ENCODE measurements at regions not wholly inside any gene's neighbourhood (a gene's known extent, or its start where the extent isn't known, plus 50 kb on each side); places are given as distances from the start of the nearest gene placed in this dataset.
"Not testable (repeated sequence)": the region's sequence is repeated elsewhere in the genome, so short reads cannot be mapped to it uniquely, and the experiment has no call there.

DNA sequence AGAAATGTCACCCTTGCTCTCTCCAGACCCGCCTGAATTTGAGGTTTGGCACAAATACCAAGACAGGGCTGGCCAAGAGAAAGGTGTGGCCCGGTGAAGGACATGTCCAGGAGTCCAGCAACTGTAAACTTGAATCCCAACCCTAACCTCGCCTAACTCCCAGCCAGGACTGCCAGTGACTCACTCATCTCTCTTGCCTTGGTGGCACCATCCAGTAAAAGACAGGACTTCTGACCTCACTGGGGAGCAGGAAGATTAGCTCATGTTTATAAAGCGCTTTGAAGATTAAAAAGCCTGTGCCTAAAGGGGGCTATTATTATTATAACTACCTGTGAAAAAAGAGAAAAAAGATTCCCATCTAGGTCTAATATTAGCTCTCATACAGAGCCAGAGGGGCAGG lies 335.3 kb downstream of the SOX9 start:
- DNase-seq = peak; percentile 22

DNA sequence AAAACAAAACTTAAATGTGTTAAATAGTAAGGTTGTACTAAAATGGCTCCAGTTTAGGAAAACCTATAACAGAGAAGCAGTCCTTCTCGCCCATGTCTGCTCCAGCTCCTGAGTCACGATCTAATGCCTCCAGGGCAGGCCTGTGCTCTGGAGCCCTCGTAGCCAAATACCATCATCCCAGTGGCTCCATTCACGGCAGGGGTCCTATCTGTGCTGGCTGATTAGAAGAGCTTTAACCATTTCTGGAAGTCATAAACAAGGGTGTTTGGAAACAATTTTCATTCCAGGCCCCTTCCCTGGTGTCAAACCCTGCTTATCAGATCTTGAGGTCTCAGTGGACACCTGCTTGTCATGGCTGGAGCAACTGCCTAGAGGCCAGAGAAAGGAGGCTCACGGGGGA lies 336.9 kb downstream of the SOX9 start:
- peak; percentile 33 for DNase-seq

DNA sequence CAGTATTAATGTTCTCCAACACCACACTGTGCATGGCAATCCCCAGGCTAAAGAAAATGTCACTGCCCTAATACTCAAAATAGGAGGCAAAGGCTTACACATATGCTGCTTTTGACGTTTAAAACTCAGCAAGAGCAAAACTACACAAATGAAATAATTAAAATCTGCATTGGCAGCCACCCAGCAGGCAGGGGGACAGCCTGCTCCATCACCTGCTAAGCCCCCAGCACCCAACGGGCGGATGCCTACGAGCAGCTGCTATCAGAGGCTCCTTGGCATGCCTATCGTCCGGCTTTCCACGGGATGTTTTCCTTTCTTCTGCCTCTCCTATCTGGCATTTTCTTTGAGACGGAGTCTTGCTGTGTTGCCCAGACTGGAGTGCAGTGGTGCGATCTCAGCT lies 337.5 kb downstream of the SOX9 start:
- DNase-seq = no peak

DNA sequence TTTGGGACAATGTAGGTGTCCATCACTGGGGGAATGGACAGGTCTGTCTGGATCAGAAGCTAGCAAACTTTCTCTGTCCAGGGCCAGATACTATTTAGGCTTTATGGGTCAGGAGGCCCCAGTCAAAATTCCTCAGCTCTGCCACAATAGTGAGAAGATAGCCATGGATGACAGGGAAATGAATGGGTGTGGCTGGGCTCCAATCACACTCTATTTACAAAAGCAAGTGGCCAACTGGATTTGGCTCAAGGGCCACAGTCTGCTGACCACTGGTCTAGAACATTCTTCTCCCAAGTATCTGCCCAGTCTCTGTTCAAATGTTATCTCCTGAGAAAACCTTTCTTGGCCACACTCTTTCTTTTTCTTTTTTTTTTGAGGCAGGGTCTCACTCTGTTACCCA lies 339.9 kb downstream of the SOX9 start:
- no peak for DNase-seq

DNA sequence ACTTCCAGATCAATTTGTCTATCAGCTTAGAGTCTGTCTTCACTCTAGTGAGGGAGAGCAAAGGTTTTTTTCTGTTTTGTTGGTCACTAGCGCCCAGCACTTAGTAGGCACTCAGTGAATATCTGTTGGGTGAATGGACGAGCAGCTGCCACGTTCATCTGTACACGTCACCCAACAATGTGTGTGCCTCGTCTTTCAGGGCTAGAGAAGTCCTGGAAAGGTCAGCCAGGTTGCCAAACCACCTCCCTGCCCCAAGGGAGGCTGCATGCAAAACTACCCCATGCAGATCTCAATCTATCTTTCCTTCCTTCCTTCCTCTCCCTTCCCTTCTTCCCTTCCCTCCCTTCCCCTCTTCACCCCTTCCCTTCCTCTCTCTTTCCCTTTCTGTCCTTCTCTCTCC lies 340.9 kb downstream of the SOX9 start:
- no peak for DNase-seq

DNA sequence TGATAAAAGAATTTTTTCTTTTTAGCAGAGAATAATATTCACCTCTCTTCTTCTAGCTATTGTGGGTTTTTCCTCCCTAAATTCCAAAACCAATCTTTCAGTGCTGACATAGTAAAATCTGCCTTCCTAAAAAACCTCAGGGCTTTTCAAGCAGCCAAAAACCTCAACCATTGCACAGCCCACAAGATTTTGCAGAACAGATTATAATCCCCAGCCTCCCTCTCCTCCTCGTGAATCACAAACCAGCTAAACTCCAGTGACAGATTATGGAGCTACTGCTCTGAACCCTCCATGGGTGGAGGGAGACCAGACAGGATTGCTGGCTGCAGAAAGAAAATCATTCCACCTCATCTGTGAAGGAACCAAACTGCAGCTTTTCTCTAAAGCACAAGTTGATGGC lies 341.6 kb downstream of the SOX9 start:
- peak; percentile 15 for DNase-seq

DNA sequence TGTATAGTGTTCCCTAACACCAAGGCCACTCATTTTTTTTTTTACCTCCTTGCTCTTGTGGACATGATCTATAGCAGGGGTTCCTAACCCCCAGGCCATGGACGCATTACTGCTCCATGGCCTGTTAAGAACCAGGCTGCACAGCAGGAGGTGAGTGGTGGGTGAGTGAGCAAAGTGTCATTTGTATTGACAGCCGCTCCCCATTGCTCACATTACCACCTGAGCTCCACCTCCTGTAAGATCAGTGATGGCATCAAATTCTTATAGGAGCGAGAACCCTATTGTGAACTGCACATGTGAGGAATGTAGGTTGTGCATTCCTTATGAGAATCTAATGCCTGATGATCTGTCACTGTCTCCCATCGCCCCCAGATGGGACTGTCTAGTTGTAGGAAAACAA lies 342.0 kb downstream of the SOX9 start:
- DNase-seq = no peak

DNA sequence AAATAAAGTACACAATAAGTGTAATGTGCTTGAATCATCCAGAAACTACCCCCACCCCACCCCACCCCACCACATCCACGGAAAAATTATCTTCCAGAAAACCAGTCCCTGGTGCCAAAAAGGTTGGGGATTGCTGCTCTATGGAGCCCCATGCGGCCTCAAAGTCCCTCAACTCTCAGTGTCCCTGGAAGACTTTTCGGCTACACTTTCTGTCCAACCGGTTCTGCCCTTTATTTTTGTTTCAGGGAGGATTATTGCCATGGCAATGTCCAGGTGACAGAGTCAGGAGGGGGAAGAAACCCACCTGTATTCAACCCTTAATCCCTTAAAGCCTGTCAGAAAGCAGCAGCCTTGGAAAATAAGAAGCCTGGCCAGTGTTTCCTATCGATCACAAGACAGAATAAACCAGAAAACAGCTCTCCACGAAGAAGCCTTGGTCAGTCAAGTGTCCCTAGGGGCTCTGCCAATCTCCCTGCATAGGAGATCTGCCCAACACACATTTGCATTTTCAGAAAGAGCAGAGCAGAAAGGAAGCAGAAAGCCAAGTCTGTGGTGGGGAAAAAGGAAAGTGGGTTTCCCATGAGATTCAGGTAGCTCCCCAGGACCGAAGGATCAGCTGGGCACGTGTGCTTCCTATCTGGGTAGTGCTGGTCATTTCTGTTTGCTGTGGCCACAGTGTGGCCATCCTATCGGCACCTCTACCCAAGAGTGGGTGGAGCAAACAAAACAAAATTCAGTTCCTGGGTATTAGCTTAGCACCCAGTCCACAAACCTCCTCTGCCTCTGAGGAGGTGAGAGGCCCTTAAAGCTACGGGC lies 342.7 kb downstream of the SOX9 start:
- DNase-seq = no peak

DNA sequence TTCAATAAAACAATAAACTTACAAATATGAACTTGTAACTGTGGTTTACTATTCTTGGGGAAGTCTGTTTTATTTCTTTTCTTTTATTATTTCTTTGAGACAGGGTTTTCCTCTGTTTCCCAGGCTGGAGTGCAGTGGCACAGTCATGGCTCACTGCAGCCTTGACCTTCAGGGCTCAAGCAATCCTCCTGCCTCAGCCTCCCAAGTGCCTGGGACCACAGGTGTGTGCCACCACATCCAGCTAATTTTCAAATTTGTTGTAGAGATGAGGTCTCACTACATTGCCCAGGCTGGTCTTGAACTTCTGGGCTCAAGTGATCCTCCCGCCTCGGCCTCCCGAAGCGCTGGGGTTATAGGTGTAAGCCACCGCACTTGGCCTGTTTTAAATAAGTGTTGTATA lies 343.4 kb downstream of the SOX9 start:
- DNase-seq = not testable (repeated sequence)

DNA sequence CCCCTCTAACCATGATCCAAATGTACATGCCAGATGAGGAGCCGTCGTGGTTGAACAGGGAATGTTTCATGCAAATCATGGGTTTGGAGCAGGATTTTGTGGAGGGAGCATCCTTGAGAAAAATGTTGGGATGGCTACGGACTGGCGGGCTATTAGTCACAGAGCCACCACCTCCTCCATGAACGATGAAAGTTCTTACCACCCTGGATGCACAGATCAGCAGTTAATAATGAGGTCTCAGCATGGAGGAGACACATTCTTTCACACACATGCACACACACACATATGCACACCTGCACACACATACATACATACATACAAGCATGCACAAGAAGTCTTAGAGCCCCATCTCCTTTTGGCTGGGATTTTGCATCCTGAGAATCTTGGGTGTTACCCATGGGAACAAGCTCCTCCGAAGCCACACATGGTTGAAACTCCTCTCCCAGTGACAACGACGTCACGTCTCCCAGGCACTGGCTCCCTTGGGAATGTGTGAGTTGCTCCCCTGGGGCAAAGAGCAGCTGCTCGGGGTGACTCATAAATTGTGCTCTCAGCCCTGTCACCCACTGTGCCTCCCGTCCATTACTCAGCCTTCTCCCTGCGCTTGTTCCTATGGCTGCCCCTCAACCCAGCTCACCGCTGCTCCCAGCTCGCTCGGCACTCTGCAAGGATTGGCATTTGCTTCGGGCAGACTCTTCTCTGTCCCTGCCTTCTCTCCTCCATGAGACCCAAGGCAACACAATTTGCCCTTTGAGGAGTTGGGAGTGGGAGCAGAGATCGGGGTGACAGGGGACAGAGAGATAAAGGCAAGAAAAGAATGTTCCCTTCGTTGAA lies 344.6 kb downstream of the SOX9 start:
- DNase-seq = peak; percentile 70

DNA sequence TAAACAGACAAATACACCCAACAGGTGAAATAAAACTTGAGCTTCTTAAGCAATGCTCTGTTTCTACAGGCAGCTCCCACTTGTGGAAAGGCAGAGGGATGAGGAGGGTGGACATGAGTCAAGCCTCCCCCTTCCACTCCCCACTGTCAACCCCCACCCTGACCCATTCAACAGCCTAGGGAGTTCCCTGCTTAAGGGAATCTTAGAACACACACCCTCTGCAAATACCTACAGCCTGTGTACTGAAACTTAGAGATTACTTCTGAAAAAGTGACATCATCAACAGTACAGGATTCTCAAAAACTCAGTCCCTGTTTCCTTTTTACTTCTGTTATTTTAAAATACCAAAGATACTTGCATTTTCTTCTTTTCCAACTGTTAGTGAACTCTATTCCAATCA lies 345.4 kb downstream of the SOX9 start:
- peak; percentile 44 for DNase-seq

DNA sequence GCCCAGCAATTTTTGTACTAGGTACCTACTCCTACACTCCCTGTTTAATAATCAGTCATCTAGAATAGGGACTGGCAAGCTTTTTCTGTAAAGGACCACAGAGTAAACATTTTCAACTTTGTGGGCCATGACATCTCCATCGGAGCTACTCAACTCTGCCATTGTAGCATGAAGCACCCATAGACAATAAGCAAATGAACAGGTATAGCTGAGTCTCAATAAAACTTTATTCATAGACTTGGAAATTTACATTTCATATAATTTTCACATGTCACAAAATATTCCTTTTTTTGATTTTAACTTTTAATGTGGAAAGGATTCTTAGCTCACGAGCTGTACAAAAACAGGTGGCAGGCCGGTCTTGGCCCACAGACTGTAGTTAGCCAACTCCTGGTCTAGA lies 345.8 kb downstream of the SOX9 start:
- DNase-seq = no peak

DNA sequence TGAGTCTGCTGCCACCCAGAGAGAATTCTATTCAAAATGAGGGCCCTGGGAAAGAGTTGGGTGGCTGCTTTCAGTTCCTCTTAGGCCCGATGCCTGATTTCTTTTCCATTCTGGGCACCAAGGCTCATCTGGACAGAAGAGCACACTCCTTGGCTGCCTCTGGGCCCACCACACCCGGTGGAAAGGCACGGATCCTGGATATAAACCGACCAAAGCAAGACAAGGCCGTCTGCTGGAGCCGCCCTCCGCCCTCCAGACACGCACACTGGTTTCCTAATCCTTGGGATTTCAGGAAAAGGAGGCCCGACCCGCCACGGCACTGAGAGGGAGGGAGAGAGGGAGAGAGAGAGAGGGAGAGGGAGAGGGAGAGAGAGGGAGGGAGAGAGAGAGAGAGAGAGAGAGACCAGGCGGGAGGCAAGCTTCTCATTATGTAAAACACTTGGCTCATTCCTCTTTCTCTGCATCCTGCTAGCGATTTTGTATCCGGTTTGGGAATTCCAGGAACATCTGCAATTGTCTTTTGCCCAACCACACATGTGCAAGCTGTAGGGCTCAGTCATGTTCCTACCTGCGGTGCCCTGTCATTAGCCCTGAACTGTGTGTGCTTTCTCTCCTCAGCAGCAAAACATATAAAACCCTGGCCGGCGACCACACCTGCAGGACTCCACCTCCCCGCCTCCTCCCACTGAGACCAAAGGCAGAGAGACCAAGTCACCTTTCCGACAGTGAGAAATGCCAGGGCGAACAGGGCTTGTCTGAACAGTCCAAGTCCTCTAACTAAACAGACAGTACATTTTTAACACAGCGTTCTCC lies 347.2 kb downstream of the SOX9 start:
- peak; percentile 67 for DNase-seq

DNA sequence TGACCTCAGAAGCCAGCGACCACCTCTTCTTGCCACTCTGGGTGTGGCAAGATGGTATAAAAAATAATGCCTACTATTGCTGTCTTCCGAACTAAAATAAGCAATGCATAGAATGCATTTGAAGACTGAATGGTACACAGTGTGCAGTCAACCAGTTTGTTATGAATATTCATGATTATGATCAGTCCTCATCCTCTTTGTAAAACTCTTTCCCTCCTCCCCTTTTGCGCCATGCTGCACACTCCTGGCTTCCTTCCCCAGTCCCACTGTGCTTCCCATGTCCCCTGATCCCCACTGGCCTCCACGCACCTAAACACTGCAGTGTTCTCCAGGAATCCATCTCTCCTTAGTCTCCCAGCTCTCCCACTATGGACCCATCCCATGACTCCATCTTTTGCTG lies 348.0 kb downstream of the SOX9 start:
- DNase-seq = no peak

DNA sequence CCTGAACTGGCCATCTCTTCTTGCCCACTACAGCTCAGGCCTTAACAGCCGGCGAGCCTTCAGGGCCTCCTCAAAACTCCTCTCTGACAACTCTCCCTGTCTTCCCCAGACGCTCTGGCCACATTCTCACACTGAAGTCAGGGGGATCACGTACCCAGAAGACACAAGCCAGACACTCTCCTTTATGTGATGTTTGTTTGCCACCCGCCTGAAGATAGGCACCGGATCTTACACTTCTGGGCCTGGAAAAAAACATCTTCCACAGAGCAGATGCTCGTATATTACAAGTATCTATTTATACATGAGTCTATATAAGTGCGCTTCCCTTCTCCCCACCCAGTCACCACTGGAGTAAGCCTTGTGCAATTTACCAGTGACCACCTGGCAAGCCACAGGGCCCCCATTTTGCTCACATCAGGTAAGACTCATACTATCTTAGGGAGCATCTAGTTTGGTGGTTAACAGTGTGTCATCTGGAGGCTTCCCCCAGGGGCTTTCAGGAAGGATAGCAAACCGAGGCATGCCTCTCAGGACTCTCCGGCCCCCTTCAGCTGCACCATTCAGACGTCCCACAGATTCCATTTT lies 349.4 kb downstream of the SOX9 start:
- DNase-seq = no peak

DNA sequence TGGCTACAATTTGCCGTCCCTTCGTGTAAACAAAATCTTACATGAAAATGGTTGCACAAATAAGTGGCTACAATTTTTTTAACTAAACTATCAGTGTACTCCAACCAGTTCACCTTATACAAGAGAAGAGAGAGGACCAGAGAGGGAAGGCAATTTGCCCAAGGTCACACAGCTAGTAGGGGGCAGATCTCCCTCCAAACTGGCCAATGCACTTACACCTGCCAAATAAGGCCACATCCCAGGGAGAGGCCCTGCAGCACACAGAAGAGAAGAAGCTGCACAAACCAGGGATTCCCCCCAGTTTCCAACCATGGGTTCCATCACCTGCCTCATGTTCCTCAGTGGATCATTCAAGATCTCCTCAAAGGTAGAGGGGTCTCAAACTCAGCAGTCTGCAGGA lies 349.9 kb downstream of the SOX9 start:
- no peak for DNase-seq

DNA sequence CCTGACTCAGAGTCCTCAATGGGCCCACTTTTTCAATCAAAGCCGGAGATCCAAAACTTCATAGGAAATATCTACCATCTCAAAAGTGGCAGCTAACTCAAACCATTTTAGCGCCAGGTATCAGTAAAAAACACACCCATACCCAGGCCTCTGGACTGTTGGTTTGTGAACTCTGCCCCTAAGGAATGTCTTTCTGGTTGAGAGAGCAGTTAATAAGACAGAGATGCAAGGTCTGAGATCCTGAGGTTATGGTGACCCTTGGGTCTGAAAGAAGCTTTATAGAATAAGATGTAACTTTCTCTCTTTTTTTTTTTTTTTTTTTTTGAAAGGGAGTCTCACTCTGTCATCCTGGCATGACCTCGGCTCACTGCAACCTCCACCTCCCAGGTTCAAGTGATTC lies 350.5 kb downstream of the SOX9 start:
- DNase-seq = no peak

DNA sequence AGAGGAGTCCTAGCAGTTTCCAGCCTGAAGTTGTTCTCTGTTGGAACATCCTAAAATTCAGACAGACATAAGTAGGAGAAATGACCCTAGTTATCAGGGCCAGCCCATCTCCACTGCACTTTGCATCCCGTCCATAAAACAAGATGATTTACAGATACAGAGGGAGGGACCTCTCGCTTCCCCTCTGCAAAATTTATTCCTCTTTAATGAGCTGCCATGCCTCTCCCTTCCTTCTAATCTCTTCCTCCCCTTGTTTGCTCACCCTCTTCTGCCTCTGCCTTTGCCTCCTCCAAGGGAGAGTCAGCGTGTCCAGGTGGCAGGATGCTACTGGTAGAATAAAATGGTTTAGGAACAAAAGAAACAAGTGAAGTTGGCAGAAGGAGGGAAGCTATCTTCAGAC lies 351.3 kb downstream of the SOX9 start:
- DNase-seq = no peak

DNA sequence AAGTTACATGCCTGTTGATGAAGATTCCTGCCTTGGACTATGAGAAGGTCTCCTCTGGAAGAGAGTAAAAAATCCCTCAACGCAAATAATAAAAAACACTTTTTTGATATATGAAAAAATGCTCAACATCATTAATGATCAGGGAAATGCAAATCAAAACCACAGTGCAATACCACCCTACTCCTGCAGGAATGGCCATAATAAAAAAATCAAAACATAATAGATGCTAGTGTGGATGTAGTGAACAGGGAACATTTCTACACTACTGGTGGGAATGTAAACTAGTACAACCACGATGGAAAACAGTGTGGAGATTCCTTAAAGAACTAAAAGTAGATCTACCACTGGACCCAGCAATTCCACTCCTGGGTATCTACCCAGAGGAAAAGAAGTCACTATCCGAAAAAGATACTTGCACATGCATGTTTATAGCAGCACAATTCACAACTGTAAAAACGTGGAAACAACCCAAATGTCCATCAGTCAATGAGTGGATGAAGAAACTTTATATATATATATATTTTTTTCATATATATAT lies 352.1 kb downstream of the SOX9 start:
- DNase-seq = not testable (repeated sequence)

DNA sequence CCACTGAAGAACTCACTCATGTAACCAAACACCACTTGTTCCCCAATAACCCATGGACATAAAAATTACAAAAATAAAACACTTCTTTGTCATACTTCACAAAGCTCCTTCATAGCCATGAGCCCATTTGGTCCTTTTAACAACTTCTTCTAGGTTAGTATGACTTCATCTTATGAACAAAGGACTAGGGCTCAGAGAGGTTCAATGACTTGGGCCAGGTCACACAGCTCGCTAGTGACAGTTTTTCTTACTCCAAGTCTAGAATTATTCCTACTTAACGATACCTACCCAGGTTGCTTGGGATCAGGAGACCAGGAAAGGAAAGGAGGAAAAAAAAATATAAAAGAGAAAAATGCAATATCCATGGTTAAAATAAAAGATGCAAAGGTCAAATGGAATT lies 353.4 kb downstream of the SOX9 start:
- no peak for DNase-seq

DNA sequence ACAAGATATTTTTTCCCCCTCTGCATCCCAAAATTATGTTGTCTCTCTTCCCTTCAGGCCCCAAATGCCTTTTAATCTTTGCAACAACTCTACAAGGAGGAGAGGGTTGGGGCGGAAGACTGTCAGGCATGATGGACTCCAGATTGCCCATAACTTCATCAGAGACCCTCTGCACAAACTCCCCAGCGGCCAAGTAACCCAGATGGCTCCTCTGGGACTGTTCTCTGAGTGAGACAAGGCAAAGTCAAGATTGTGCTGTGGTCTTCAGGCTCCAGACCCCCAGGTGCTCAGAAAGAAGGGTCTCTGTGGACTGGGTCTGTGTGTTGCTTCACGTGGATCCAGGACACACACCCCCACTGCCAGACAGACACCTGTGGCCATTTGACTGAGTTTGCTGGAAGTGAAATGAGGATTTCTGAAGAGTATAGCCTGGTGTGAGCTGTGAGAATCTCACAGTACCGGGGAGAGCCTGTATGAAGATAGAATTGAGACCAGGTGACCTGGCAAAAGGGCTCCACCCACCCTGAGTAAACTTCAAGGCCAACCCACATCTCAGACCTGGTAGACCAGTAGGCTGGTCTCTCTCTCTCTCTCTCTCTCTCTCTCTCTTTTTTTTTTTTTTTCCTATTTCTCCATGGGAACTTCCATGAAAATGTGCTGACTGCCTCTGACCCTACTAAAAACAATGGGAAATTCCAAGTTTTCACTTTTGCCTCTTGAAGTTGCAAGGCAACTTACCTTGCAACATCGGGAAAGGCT lies 354.1 kb downstream of the SOX9 start:
- no peak for DNase-seq

DNA sequence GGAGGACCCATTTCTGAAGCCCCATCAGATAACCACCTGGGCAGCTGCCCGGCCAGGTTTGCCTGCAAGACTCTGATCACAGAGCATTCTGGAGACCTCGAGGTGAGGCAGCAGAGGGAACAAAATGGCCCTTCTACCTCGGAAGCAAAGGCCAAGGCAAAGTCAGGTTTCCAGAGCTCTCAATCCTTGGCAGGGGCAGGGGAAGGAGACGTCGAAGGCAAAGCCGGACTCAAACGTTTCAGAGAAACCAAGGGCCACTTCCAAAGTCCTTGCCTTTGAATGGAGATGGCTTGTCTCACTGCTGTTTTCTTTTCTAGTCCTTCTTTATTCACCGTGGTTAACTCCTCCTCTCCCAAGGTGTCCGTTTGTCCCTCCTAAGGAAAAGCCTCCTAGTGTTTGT lies 355.3 kb downstream of the SOX9 start:
- DNase-seq = no peak

Data from fibroblast of skin of scalp (primary cell).